ENCODE measurements at regions not wholly inside any gene's neighbourhood (a gene's known extent, or its start where the extent isn't known, plus 50 kb on each side); places are given as distances from the start of the nearest gene placed in this dataset.

DNA sequence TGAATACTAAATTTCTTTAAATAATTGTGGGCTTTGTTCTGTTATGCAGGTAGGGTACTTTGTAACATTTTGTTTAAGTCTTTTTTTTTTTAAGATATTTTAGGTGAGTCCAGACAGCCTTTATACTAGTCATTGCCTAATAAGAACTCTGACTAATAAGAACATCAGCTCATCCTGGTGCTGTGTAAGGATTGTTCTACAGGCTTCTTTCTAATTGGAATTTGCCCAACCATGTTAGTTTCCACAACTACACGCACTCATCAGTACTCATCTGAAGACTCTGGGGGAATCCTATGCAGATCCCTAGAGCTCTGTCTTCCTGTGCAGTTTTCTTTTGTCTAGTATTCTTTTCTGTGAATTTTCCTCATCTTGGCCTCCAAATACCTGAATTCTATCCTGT, 741.8 kb downstream of the IGSF11 start:
- TF ChIP-seq, protein P1, sequence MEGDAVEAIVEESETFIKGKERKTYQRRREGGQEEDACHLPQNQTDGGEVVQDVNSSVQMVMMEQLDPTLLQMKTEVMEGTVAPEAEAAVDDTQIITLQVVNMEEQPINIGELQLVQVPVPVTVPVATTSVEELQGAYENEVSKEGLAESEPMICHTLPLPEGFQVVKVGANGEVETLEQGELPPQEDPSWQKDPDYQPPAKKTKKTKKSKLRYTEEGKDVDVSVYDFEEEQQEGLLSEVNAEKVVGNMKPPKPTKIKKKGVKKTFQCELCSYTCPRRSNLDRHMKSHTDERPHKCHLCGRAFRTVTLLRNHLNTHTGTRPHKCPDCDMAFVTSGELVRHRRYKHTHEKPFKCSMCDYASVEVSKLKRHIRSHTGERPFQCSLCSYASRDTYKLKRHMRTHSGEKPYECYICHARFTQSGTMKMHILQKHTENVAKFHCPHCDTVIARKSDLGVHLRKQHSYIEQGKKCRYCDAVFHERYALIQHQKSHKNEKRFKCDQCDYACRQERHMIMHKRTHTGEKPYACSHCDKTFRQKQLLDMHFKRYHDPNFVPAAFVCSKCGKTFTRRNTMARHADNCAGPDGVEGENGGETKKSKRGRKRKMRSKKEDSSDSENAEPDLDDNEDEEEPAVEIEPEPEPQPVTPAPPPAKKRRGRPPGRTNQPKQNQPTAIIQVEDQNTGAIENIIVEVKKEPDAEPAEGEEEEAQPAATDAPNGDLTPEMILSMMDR (IDR thresholded peaks at IDR 0.05): no peak
- no peak for TF ChIP-seq POLR2A (IDR thresholded peaks at IDR 0.05)

Measured in lower leg skin (tissue), 3 donors.